Right lobe of liver (tissue), 4 donors: ENCODE measurements at regions not wholly inside any gene's neighbourhood (a gene's known extent, or its start where the extent isn't known, plus 50 kb on each side); places are given as distances from the start of the nearest gene placed in this dataset.

Source experiments
- POLR2A ChIP-seq: fragments of 450-650 bp; IDR thresholded peaks from one replicate; pipeline ENCODE4 v1.6.1; 2017; ENCODE audit warnings: antibody characterized with exemption, mild to moderate bottlenecking
- TF ChIP-seq, protein P1 (sequence below), 4 donors: fragments of 200-600 bp in 3 of 4; fragments of 450-650 bp in 1 of 4; IDR thresholded peaks; one replicate each; pipeline versions ENCODE4 v1.5.1 to v1.8.0; 2016 to 2022; ENCODE audit warnings: antibody characterized with exemption in 4 of 4, mild to moderate bottlenecking in 2 of 4
- donor health status: DM: no; HTN: no; CAD: no.
- donor health status: DM: no; HTN: no; CAD: no.
- donor health status: DM: no; HTN: yes; CAD: no.

- TF ChIP-seq, protein P1, sequence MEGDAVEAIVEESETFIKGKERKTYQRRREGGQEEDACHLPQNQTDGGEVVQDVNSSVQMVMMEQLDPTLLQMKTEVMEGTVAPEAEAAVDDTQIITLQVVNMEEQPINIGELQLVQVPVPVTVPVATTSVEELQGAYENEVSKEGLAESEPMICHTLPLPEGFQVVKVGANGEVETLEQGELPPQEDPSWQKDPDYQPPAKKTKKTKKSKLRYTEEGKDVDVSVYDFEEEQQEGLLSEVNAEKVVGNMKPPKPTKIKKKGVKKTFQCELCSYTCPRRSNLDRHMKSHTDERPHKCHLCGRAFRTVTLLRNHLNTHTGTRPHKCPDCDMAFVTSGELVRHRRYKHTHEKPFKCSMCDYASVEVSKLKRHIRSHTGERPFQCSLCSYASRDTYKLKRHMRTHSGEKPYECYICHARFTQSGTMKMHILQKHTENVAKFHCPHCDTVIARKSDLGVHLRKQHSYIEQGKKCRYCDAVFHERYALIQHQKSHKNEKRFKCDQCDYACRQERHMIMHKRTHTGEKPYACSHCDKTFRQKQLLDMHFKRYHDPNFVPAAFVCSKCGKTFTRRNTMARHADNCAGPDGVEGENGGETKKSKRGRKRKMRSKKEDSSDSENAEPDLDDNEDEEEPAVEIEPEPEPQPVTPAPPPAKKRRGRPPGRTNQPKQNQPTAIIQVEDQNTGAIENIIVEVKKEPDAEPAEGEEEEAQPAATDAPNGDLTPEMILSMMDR (IDR thresholded peaks at IDR 0.05): no peak
- TF ChIP-seq POLR2A: no peak
These were observed 112.1 kb upstream of the DRD2 start for GRCh38 chr11:113587308-113587739.
